Fibroblast of lung (primary cell): ENCODE measurements at regions not wholly inside any gene's neighbourhood (a gene's known extent, or its start where the extent isn't known, plus 50 kb on each side); places are given as distances from the start of the nearest gene placed in this dataset.

Source experiments
- DNase-seq, 2 donors: peaks; one replicate each; pipeline versions ENCODE4 v3.0.0 to v3.0.0-alpha.2; 2010; ENCODE audit warnings: low read depth in 2 of 2
- H2AFZ ChIP-seq: 2 replicates; pipeline ENCODE4 v1.5.1; 2012; ENCODE audit warnings: low read length, control low read depth, inconsistent platforms
- H3K27ac ChIP-seq: 2 replicates; pipeline ENCODE4 v1.5.1; 2011; ENCODE audit warnings: low read length, control low read depth; ENCODE audit not compliant: insufficient read depth
- H3K27me3 ChIP-seq: 2 replicates; pipeline ENCODE4 v1.5.1; 2011; ENCODE audit warnings: mild to moderate bottlenecking, low read length; ENCODE audit not compliant: control insufficient read depth, insufficient read depth
- H3K36me3 ChIP-seq: 2 replicates; pipeline ENCODE4 v1.5.1; 2011; ENCODE audit warnings: low read length; ENCODE audit not compliant: control insufficient read depth, insufficient read depth
- H3K4me1 ChIP-seq: 2 replicates; pipeline ENCODE4 v1.5.1; 2011; ENCODE audit warnings: low read length; ENCODE audit not compliant: control insufficient read depth, insufficient read depth; ENCODE audit errors: extremely low read depth
- H3K4me2 ChIP-seq: 2 replicates; pipeline ENCODE4 v1.5.1; 2011; ENCODE audit warnings: low read length, control low read depth; ENCODE audit not compliant: insufficient read depth; ENCODE audit errors: extremely low read depth
- H3K4me3 ChIP-seq, 4 experiments: fragments of 200-600 bp in 1 of 4; sonication (generic) in 1 of 4; replicated peaks in 1 of 4; 2 replicates each; pipeline ENCODE4 v1.5.1; 2011 to 2016; ENCODE audit warnings: low read length in 4 of 4, low read depth in 3 of 4, mild to moderate bottlenecking in 3 of 4, control low read depth in 2 of 4, inconsistent platforms in 1 of 4, mixed read lengths in 1 of 4; ENCODE audit not compliant: insufficient read depth in 1 of 4; ENCODE audit errors: control extremely low read depth in 1 of 4
- H3K79me2 ChIP-seq: 2 replicates; pipeline ENCODE4 v1.5.1; 2012; ENCODE audit warnings: mild to moderate bottlenecking, low read length, inconsistent platforms; ENCODE audit not compliant: control insufficient read depth, insufficient read depth
- H3K9ac ChIP-seq: 2 replicates; pipeline ENCODE4 v1.5.1; 2011; ENCODE audit warnings: mild to moderate bottlenecking, low read length, control low read depth; ENCODE audit not compliant: insufficient read depth
- H3K9me3 ChIP-seq: 2 replicates; pipeline ENCODE4 v1.5.1; 2012; ENCODE audit warnings: low read depth, low read length; ENCODE audit not compliant: control insufficient read depth, insufficient read depth
- H4K20me1 ChIP-seq: 2 replicates; pipeline ENCODE4 v1.5.1; 2011; ENCODE audit warnings: low read length; ENCODE audit not compliant: control insufficient read depth, insufficient read depth; ENCODE audit errors: extremely low read depth
- CTCF ChIP-seq, 2 donors: IDR thresholded peaks in 1 of 2; conservative IDR thresholded peaks in 1 of 2; 1 replicate in 1 of 2; 2 replicates in 1 of 2; pipeline ENCODE4 v1.5.1; 2011 to 2012; ENCODE audit warnings: low read length in 2 of 2, control low read depth in 1 of 2, inconsistent platforms in 1 of 2, low read depth in 1 of 2, mild to moderate bottlenecking in 1 of 2
- EZH2 ChIP-seq: IDR thresholded peaks from 2 replicates; pipeline ENCODE4 v1.5.1; 2012; ENCODE audit warnings: low read length, control low read depth, mild to moderate bottlenecking; ENCODE audit errors: missing control alignments

- Histone ChIP-seq H4K20me1 (no peaks in the 10 kb centered on the region), H3K9me3 (no peaks in the 10 kb centered on the region), H3K27ac (no peak overlapping the region), H3K4me1 (no peaks in the 10 kb centered on the region), H2AFZ (no peak overlapping the region), H3K27me3 (no peaks in the 10 kb centered on the region), H3K4me2 (no peak overlapping the region), H3K79me2 (no peaks in the 10 kb centered on the region), H3K9ac (no peak overlapping the region), H3K36me3 (no peaks in the 10 kb centered on the region), H3K4me3 (no peak overlapping the region)
- TF ChIP-seq CTCF (conservative IDR thresholded peaks at IDR 0.05 in 1 of 2, IDR thresholded peaks at IDR 0.05 in 1 of 2; ENCODE audit: low read depth in 1 of 2, low read length in 2 of 2): no peak
- no peak for TF ChIP-seq EZH2
- DNase-seq: no peak
These were observed 1188.3 kb upstream of the CNTN5 start for GRCh38 chr11:97832451-97832850.

GRCh38 chr11:97833412-97833811 is 1187.3 kb upstream of the CNTN5 start:
- Histone ChIP-seq H3K27ac (no peak overlapping the region), H3K36me3 (no peaks in the 10 kb centered on the region), H3K4me3 (no peak overlapping the region), H3K79me2 (no peaks in the 10 kb centered on the region), H3K9ac (no peak overlapping the region), H3K4me2 (no peak overlapping the region), H2AFZ (no peak overlapping the region), H4K20me1 (no peaks in the 10 kb centered on the region), H3K27me3 (no peaks in the 10 kb centered on the region), H3K9me3 (no peaks in the 10 kb centered on the region), H3K4me1 (no peaks in the 10 kb centered on the region)
- DNase-seq: no peak
- TF ChIP-seq CTCF (conservative IDR thresholded peaks at IDR 0.05 in 1 of 2, IDR thresholded peaks at IDR 0.05 in 1 of 2; ENCODE audit: low read depth in 1 of 2, low read length in 2 of 2): no peak
- TF ChIP-seq EZH2: no peak

GRCh38 chr11:97844016-97844415 is 1176.7 kb upstream of the CNTN5 start:
- no peak overlapping the region for H3K4me2 ChIP-seq
- no peaks in the 10 kb centered on the region for H3K4me1 ChIP-seq
- no peak for DNase-seq
- H3K79me2 ChIP-seq: no peaks in the 10 kb centered on the region
- H3K36me3 ChIP-seq: no peaks in the 10 kb centered on the region
- no peaks in the 10 kb centered on the region for H4K20me1 ChIP-seq
- TF ChIP-seq CTCF (conservative IDR thresholded peaks at IDR 0.05 in 1 of 2, IDR thresholded peaks at IDR 0.05 in 1 of 2; ENCODE audit: low read depth in 1 of 2, low read length in 2 of 2): no peak
- no peak for TF ChIP-seq EZH2
- H3K27me3 ChIP-seq: no peaks in the 10 kb centered on the region
- H3K9ac ChIP-seq: no peak overlapping the region
- H3K4me3 ChIP-seq: no peak overlapping the region
- no peak overlapping the region for H3K27ac ChIP-seq
- H3K9me3 ChIP-seq: no peaks in the 10 kb centered on the region
- H2AFZ ChIP-seq: no peak overlapping the region
